GM23338 (cell line): ENCODE measurements at regions not wholly inside any gene's neighbourhood (a gene's known extent, or its start where the extent isn't known, plus 50 kb on each side); places are given as distances from the start of the nearest gene placed in this dataset.
"Not testable (repeated sequence)": the region's sequence is repeated elsewhere in the genome, so short reads cannot be mapped to it uniquely, and the experiment has no call there.

Experiments
- ATAC-seq: fragments of 200-7000 bp; cut with Tn5 transposase; 3 replicates; pipeline ENCODE4 v1.9.1; 2020
- DNase-seq: peaks from one replicate; pipeline ENCODE4 v3.0.0-alpha.2; 2015; ENCODE audit warnings: low spot score
- H2AFZ ChIP-seq: fragments of 200-600 bp; sonication (generic); 2 replicates; pipeline ENCODE4 v1.8.0; 2016; ENCODE audit warnings: antibody characterized with exemption, mild to moderate bottlenecking, moderate library complexity
- H3F3A ChIP-seq: fragments of 200-600 bp; sonication (generic); replicated peaks from 2 replicates; pipeline ENCODE4 v1.8.0; 2017; ENCODE audit warnings: antibody characterized with exemption, mixed run types, low read depth
- H3K27ac ChIP-seq: fragments of 200-600 bp; sonication (generic); 2 replicates; pipeline ENCODE4 v1.6.1; 2016; ENCODE audit warnings: low read depth
- H3K27me3 ChIP-seq: fragments of 200-600 bp; sonication (generic); 2 replicates; pipeline ENCODE4 v1.8.0; 2016; ENCODE audit warnings: mild to moderate bottlenecking, mixed run types, moderate library complexity; ENCODE audit not compliant: insufficient read depth
- H3K36me3 ChIP-seq: fragments of 200-600 bp; sonication (generic); 2 replicates; pipeline ENCODE4 v1.8.0; 2016; ENCODE audit warnings: mild to moderate bottlenecking; ENCODE audit not compliant: insufficient read depth
- H3K4me1 ChIP-seq: fragments of 200-600 bp; sonication (generic); 2 replicates; pipeline ENCODE4 v1.8.0; 2016; ENCODE audit warnings: mild to moderate bottlenecking, moderate library complexity; ENCODE audit not compliant: insufficient read depth
- H3K4me2 ChIP-seq: fragments of 200-600 bp; sonication (generic); 2 replicates; pipeline ENCODE4 v1.7.1; 2017; ENCODE audit warnings: mixed run types
- H3K4me3 ChIP-seq: fragments of 200-600 bp; sonication (generic); 2 replicates; pipeline ENCODE4 v1.6.1; 2016; ENCODE audit warnings: mixed run types
- H3K79me2 ChIP-seq: fragments of 200-600 bp; sonication (generic); replicated peaks from 2 replicates; pipeline ENCODE4 v1.8.0; 2017; ENCODE audit warnings: mild to moderate bottlenecking; ENCODE audit not compliant: insufficient read depth
- H3K9me2 ChIP-seq: fragments of 200-600 bp; sonication (generic); 2 replicates; pipeline ENCODE4 v1.8.0; 2017; ENCODE audit not compliant: insufficient read depth
- H4K20me1 ChIP-seq: fragments of 200-600 bp; sonication (generic); replicated peaks from 2 replicates; pipeline ENCODE4 v1.8.0; 2017; ENCODE audit warnings: mild to moderate bottlenecking; ENCODE audit not compliant: insufficient read depth
- H3K27ac Mint-ChIP-seq: 2 replicates; pipeline ENCODE4 v1.8.0; 2020; ENCODE audit warnings: inconsistent platforms, mild to moderate bottlenecking, moderate library complexity, mixed read lengths
- H3K27me3 Mint-ChIP-seq: 3 replicates; pipeline ENCODE4 v1.8.0; 2022; ENCODE audit warnings: low read depth, mild to moderate bottlenecking, moderate library complexity, mixed read lengths, inconsistent platforms; ENCODE audit not compliant: insufficient read depth, poor library complexity
- H3K36me3 Mint-ChIP-seq: 3 replicates; pipeline ENCODE4 v1.8.0; 2021; ENCODE audit warnings: low read depth, mild to moderate bottlenecking, inconsistent platforms, moderate library complexity, mixed read lengths
- H3K4me1 Mint-ChIP-seq: 3 replicates; pipeline ENCODE4 v1.8.0; 2020; ENCODE audit warnings: mild to moderate bottlenecking, inconsistent platforms, mixed read lengths
- H3K4me3 Mint-ChIP-seq: 3 replicates; pipeline ENCODE4 v1.8.0; 2021; ENCODE audit warnings: moderate library complexity, mild to moderate bottlenecking, inconsistent platforms, mixed read lengths
- H3K9me3 Mint-ChIP-seq: 3 replicates; pipeline ENCODE4 v1.8.0; 2020; ENCODE audit warnings: moderate library complexity, mild to moderate bottlenecking, inconsistent platforms, mixed read lengths
- JUNB ChIP-seq: IDR thresholded peaks from one replicate; pipeline ENCODE4 v1.6.1; 2016; ENCODE audit warnings: antibody characterized with exemption; ENCODE audit not compliant: unreplicated experiment
- POLR2AphosphoS5 ChIP-seq: IDR thresholded peaks from 2 replicates; pipeline ENCODE4 v1.6.1; 2016; ENCODE audit warnings: antibody characterized with exemption, low read depth
- STAT1 ChIP-seq: IDR thresholded peaks from one replicate; pipeline ENCODE4 v1.6.1; 2016; ENCODE audit warnings: antibody characterized with exemption; ENCODE audit not compliant: unreplicated experiment
- ZNF331 ChIP-seq: fragments of 250-450 bp; sonication (Bioruptor Pico); IDR thresholded peaks from 2 replicates; pipeline ENCODE4 v1.5.0; 2020; ENCODE audit warnings: low read depth, mild to moderate bottlenecking, moderate library complexity
- TF ChIP-seq, protein P1 (sequence below), 2 experiments: fragments of 200-600 bp in 1 of 2; sonication (generic) in 1 of 2; conservative IDR thresholded peaks; 2 replicates each; pipeline versions ENCODE4 v1.5.1 to v1.6.1; 2016 to 2017; ENCODE audit warnings: antibody characterized with exemption in 2 of 2, low read depth in 2 of 2, mild to moderate bottlenecking in 2 of 2, moderate library complexity in 1 of 2
- TF ChIP-seq, protein P2 (sequence below): IDR thresholded peaks from 2 replicates; pipeline ENCODE4 v1.6.1; 2016; ENCODE audit warnings: antibody characterized with exemption

DNA sequence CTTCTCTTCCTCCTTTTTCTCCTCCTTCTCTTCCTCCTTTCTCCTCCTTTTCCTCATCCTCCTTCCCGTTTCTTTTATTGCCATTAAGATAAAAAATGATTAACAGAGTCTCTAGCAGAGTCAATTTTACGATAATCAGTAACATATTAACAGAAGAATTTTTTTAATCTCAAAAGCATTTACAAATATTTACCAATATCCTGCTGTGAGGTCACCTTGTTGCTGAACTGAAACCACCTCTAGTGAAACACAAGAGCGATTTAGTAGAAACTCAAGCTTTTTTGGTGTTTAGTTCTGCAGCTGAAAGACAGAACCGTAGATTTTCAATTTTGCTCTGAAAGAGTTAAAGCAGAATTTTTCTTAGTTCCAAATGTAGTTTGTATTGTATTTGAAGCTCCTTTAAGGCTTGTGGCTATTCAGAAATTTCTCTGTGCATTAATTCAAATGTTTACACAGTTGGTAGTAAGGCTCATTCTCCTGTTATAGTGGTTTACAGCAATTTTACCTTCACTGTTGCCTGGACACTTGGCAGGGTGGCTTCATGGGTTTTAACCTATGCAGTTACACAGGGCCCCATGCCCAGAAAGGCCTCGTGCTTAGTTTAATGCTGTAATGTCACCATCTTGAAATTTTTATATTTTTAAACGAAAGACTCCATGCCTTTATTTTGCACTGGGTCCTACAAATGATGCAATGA lies 1106.6 kb upstream of the FAM98A start (continued):
- TF ChIP-seq, protein P1, sequence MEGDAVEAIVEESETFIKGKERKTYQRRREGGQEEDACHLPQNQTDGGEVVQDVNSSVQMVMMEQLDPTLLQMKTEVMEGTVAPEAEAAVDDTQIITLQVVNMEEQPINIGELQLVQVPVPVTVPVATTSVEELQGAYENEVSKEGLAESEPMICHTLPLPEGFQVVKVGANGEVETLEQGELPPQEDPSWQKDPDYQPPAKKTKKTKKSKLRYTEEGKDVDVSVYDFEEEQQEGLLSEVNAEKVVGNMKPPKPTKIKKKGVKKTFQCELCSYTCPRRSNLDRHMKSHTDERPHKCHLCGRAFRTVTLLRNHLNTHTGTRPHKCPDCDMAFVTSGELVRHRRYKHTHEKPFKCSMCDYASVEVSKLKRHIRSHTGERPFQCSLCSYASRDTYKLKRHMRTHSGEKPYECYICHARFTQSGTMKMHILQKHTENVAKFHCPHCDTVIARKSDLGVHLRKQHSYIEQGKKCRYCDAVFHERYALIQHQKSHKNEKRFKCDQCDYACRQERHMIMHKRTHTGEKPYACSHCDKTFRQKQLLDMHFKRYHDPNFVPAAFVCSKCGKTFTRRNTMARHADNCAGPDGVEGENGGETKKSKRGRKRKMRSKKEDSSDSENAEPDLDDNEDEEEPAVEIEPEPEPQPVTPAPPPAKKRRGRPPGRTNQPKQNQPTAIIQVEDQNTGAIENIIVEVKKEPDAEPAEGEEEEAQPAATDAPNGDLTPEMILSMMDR (conservative IDR thresholded peaks at IDR 0.05; ENCODE audit: low read depth in 2 of 2), result no peak
- TF ChIP-seq POLR2AphosphoS5 (no peak), JUNB (no peak), STAT1 (no peak), ZNF331 (CRISPR knock-in tag) (no peak)
- TF ChIP-seq, protein P2, sequence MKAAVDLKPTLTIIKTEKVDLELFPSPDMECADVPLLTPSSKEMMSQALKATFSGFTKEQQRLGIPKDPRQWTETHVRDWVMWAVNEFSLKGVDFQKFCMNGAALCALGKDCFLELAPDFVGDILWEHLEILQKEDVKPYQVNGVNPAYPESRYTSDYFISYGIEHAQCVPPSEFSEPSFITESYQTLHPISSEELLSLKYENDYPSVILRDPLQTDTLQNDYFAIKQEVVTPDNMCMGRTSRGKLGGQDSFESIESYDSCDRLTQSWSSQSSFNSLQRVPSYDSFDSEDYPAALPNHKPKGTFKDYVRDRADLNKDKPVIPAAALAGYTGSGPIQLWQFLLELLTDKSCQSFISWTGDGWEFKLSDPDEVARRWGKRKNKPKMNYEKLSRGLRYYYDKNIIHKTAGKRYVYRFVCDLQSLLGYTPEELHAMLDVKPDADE, result no peak

DNA sequence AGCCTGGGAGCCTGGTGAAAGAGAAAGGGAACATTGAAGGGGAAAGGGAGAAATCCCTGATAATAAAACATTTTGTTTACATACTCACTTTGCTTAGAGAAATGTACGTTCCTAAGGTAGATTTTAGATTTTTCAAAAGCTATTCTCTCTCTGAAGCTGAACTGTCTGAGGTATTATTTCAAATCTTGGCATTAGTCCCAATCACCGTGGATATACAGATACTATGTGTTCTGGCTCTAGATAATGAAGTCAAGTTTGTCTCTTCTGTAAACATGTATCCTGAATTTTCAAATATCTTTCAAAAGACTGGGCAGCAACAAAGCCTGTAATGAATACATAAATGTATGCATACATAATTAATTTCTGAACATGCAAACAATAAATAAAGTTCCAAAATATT lies 1104.2 kb upstream of the FAM98A start:
- Mint-ChIP-seq H3K4me1 (peaks cover 8% of the 10 kb centered on the region; the same call in 2 of the 3 replicates), H3K9me3 (no peaks in the 10 kb centered on the region; the same call in 2 of the 3 replicates), H3K27ac (no peak overlapping the region), H3K36me3 (no peaks in the 10 kb centered on the region), H3K4me3 (no peak overlapping the region), H3K27me3 (peaks cover 2% of the 10 kb centered on the region)
- Histone ChIP-seq H3K4me1 (no peaks in the 10 kb centered on the region; the same call in 1 of the 2 replicates), H3K9me2 (no peaks in the 10 kb centered on the region), H3F3A (no peaks in the 10 kb centered on the region), H2AFZ (peak overlapping the region; percentile 59; the same call in 1 of the 2 replicates), H3K27me3 (no peaks in the 10 kb centered on the region), H3K27ac (no peak overlapping the region), H4K20me1 (no peaks in the 10 kb centered on the region), H3K36me3 (no peaks in the 10 kb centered on the region), H3K79me2 (no peaks in the 10 kb centered on the region), H3K4me2 (no peak overlapping the region), H3K4me3 (no peak overlapping the region)
- TF ChIP-seq ZNF331 (CRISPR knock-in tag) (no peak), JUNB (no peak)
- DNase-seq, result no peak
- no peak for ATAC-seq

GRCh38 chr2:34702391-34702790 lies 1103.3 kb upstream of the FAM98A start:
- H3K4me3 ChIP-seq, H3K36me3 Mint-ChIP-seq, H3K27ac ChIP-seq, H3K79me2 ChIP-seq, H4K20me1 ChIP-seq, H3F3A ChIP-seq, H3K36me3 ChIP-seq, H3K4me1 Mint-ChIP-seq, H3K4me3 Mint-ChIP-seq, H3K27me3 Mint-ChIP-seq, H3K9me2 ChIP-seq, H3K9me3 Mint-ChIP-seq, DNase-seq, H3K27me3 ChIP-seq, H2AFZ ChIP-seq, H3K4me2 ChIP-seq, H3K4me1 ChIP-seq, ATAC-seq, H3K27ac Mint-ChIP-seq: not testable (repeated sequence)

GRCh38 chr2:34677591-34677990 lies 1078.5 kb upstream of the FAM98A start:
- not testable (repeated sequence) for H4K20me1 ChIP-seq, H3F3A ChIP-seq, H3K27me3 Mint-ChIP-seq, H3K27ac ChIP-seq, H3K4me1 ChIP-seq, DNase-seq, H3K4me1 Mint-ChIP-seq, H3K9me3 Mint-ChIP-seq, H3K27me3 ChIP-seq, H3K4me2 ChIP-seq, H3K4me3 Mint-ChIP-seq, H3K36me3 ChIP-seq, H3K4me3 ChIP-seq, ATAC-seq, H3K27ac Mint-ChIP-seq, H3K79me2 ChIP-seq, H3K36me3 Mint-ChIP-seq
- Histone ChIP-seq H2AFZ (0 out of 2 replicates have a peak overlapping the region, but pooled peaks have one; percentile 80), H3K9me2 (peaks cover 11% of the 10 kb centered on the region)

DNA sequence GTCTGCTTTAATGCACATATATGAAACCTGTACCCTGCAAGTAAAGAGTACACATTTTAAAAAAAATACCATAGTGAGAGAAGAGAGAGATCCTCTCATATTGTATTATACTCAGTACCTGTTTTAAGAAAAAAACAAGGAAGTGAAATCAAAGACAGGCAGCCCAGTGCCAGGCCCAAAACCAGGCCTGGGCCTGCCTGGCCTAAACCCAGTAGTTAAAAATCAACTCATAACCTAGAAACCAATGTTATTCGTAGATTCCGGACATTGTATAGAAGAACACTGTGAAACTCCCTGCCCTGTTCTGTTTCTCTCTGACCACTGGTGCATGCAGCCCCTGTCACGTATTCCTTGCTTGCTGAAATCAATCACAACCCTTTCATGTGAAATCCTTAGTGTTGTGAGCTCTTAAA lies 1078.0 kb upstream of the FAM98A start:
- 0 out of 2 replicates have a peak overlapping the region, but pooled peaks have one; percentile 80 for H2AFZ ChIP-seq
- not testable (repeated sequence) for H3K27ac ChIP-seq, H3K4me3 Mint-ChIP-seq, ATAC-seq, H3K79me2 ChIP-seq, H3K4me3 ChIP-seq, H3K36me3 ChIP-seq, H3K9me3 Mint-ChIP-seq, DNase-seq, H3K9me2 ChIP-seq, H3K4me1 ChIP-seq, H3K27me3 Mint-ChIP-seq, H3K4me1 Mint-ChIP-seq, H3K36me3 Mint-ChIP-seq, H4K20me1 ChIP-seq, H3F3A ChIP-seq, H3K27ac Mint-ChIP-seq, H3K4me2 ChIP-seq, H3K27me3 ChIP-seq
